SKM-1 treated with dmso at 0.1 percent for 144 hours (cell line): ENCODE measurements at regions not wholly inside any gene's neighbourhood (a gene's known extent, or its start where the extent isn't known, plus 50 kb on each side); places are given as distances from the start of the nearest gene placed in this dataset.
A peak's percentile ranks its signal among the peaks of the same experiment; 100 is the strongest.

Experiments
- DNase-seq: peaks from one replicate; lab custom pipeline; 2025; ENCODE audit not compliant: unreplicated experiment; lab: John Stamatoyannopoulos, UW

GRCh38 chr3:24965706-24966385 lies 462.2 kb upstream of the RARB start:
- no peak for DNase-seq

DNA sequence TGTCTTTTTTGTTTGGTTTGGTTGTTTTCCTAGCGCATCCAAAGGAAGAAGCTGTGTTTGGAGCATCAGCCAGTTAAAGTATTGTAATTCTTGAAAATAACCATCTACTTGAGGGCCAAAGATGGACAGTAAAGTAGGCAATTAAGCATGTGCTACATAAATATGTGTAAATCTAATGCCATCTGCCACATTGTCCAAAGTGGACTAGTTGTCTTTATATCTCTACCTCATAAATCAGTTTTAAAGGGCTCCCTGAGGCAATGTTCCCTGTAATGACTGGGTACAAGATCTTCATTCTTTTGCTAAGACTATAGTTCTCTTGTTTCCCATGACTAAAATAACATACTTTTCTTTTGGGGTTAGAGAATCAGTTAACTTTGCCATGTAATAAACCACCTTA lies 460.0 kb upstream of the RARB start:
- no peak for DNase-seq

GRCh38 chr3:24972491-24972890 lies 455.6 kb upstream of the RARB start:
- DNase-seq: no peak

DNA sequence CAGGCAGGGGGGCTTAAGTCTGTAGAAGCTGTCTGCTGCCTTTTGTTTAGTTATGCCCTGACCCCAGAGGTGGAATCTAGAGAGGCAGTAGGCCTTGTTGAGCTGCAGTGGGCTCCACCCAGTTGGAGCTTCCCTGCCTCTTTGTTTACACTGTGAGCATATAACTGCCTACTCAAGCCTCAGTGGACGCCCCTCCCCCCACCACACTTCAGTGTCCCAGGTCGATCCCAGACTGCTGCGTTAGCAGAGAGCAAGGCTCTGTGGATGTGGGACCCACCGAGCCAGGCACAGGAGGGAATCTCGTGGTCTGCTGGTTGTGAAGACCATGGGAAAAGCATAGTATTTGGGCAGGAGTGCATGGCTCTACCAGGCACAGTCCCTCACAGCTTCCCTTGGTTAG lies 446.8 kb upstream of the RARB start:
- DNase-seq: no peak

- no peak for DNase-seq
Measured at GRCh38 chr3:24981924-24982323, 446.1 kb upstream of the RARB start.

DNA sequence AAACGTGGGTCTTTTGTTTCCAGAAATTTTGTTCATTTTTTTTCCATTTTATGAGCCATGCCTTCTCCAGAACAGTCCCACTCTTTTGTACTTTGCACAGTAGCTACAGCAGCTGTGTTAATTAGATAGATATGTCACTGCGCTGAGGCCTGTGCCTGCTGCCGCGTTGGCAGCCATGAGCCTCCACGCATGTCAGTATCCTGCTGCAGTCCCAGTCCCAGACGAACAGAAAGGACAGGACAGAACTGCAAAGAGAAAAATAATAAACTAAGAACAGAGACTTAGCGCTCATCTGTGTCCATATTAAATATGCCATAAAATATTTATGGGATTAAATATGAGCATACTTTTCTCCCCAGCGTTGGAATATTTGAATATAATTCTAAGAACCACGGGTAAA lies 442.4 kb upstream of the RARB start:
- DNase-seq: no peak

- no peak for DNase-seq
Measured at GRCh38 chr3:24986612-24987011, 441.5 kb upstream of the RARB start.

DNA sequence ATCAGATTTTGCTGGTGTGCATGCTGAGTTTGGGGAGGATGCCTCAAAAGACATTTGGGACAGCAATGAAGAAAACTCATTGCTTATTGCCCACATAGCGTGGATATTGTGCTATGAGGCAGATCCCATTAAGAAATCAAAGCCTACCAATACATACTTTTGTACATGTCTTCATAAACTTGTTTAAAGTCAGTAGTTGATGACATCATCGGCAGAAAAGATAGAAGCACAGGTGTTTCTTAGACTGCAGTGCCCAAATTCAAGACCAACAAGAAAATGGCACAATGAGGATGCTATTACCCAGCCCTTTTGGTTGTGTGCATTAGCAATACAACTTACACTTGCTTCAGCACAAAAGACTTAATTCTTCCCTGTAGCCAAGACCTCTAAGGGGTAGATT lies 428.7 kb upstream of the RARB start:
- DNase-seq: no peak

GRCh38 chr3:25000971-25001591 lies 427.0 kb upstream of the RARB start:
- DNase-seq: no peak

GRCh38 chr3:25002052-25002451 lies 426.0 kb upstream of the RARB start:
- no peak for DNase-seq

DNA sequence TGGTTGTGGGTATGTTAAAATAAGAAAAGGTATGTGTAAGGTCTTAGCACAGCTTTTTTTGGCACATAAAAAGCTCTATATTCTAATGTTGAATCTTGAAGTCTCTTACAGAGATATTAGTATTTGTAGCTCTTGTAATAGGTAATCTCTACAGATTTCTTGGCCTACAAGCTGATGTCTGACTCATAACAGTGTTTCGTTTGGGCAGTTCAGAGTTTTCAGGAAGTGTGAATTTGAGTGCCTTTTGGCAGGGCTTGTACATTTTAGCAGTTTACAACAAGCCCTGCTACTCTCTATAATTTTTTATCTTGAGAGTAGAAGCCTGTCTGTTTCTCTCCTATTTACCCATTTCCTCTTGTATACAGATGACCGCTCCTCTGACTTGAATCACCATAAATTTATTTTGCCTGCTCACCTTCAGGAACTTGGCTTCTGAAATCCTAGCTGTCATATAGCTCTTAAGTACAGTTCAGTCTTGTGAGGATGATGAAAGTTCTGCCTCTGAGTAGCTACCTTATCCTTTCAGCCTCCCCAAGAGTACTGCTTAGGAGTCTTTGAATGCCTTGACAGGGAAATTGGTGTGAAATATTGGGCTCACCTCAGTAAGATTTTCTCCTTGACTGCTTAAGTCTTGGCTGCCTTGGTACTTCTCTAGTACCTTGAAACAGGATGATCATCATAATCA lies 419.9 kb upstream of the RARB start:
- DNase-seq: peak; percentile 2

GRCh38 chr3:25009665-25010064 lies 418.4 kb upstream of the RARB start:
- no peak for DNase-seq

GRCh38 chr3:25015599-25015998 lies 412.5 kb upstream of the RARB start:
- no peak for DNase-seq

DNA sequence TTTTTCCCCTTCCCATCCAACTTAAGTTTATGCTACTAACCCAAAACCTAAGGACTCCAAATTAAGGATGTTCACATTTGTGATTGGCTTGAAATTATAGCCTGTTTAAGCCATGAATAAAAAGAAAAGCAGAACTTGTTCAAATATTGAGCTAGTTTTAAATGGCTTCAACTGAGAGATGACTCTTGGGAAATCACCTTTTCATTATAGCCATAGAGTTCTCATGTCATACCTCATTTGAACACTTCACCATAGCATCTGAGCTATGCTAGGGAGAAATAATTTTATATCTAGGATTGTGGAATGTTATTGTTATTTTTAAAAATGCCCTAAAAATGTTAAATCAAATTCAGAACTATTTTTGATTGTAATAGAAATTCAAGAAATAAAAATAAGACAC lies 409.2 kb upstream of the RARB start:
- DNase-seq: no peak

DNA sequence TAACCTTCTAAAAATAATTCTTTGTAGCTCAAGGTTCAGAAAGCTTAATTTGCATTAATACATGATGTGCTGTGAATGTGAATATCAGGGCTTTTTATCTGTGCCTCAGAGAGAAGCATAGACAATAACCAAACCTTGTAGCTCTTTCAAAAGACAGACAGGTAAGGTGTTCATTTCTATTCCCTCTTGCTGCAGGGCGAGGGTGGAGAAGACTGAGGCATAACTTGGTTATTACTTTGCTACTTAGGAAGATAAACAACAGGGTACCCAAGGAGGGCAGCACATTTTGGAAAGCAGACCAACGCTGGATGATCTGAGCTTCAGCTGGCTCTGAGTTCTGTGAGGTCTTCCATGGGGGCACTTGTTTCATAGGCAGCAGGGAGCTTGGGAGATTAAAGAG lies 408.6 kb upstream of the RARB start:
- no peak for DNase-seq

DNA sequence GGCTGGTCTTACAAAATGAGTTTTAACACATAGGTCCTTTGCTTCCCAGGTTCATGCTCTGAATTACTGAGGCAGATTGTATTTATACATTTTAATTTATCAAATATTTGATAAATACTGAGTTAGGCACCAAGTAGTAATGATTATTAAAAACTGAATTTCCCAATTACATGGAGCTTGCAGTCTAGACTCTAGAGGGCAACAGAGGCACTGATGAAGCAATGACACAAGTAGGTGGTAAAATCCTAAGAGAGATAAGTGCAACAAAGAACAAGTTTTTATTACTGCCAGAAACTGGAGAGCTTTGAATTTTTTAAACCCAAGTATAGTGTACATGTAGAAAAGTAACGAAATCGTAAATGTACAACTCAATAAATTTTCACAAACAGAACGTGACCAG lies 406.2 kb upstream of the RARB start:
- no peak for DNase-seq

DNA sequence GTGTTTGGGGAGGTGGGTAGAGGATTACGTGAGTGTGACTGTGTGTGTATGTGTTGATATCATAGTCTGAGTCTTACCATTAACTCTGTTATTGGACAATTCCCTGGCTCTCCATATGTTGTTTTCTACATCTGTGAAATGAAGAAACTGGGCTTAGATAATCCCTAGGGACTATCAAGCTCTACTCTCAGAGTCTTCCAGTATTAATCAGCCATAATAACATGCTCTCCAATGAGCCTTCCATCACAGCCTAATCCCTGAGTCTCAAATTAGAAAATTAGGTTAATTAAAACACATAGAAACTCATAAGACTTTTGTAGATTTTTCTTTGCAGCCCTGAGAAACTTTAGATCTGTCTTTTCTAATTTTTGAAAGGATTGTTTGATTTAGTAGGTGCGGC lies 404.2 kb upstream of the RARB start:
- no peak for DNase-seq

- no peak for DNase-seq
Measured at GRCh38 chr3:25025236-25025635, 402.8 kb upstream of the RARB start.

GRCh38 chr3:25027650-25028049 lies 400.4 kb upstream of the RARB start:
- DNase-seq: no peak

- no peak for DNase-seq
Measured at GRCh38 chr3:25029820-25030219, 398.2 kb upstream of the RARB start.

DNA sequence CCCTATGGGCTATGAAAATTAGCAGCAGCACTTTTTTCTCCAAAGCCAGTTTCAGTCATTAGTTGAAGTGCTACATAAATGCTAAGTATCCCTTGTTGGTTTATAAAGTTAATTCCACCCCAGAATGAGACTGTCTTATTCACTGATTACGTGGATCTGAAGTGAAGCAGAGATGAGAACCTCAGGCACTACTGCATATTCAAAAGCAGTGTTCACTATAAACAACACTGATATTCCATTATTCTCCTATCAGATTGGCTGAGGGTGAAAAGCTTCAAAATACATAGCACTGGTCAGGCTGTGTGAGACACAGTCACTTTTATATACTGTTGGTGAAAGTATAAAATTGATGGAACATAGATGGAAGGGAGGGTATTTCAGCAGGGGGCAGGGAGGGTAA lies 395.7 kb upstream of the RARB start:
- DNase-seq: no peak

DNA sequence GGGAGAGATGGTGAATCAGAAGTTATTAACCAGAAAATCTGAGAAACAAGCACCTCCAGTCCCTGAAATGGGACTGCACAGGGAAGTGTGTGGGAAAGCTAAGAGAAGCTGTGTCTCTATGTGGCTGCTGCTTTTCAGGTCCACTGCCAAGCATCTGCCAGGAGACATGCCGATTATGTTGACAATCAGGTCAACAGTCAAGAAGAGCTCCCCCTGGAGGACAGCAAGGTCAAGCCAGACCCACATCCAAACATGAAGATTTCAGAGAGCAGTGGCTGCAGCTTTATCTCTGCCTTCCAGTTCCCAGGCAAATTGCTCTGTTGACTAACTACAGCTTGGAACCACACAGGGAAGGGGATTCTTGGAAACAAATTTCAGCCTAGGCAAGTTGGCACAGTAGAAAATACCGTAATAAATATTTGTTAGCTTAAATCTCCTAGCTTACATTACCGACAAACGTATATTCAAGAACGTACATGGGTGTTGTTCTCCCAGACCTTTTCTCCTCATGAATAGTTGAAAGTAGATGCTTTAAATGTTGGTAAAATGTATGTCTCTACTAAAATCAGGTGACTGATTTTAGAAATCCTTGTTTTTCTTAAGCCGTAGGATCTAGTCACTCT lies 394.5 kb upstream of the RARB start:
- DNase-seq: peak; percentile 32
